ENCODE measurements at regions not wholly inside any gene's neighbourhood (a gene's known extent, or its start where the extent isn't known, plus 50 kb on each side); places are given as distances from the start of the nearest gene placed in this dataset.

DNA sequence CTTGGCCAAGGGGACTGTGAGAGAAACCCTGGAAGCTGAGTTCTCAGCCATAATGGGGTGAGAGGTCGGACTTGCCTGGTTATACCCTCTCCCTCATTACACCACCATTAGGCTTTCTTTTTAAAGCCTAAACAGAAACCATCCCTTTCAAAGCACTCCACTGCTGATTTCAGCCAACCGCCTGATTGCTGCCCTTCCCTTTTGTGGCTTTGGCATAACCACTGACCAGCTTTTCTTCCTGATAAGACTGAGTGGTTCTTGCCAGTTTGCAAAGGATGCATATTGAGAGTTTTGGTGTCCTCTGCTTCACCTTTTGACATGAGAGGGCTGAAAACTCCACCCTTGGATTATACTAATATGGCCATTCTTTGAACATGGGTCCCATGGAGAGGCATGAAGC lies 308.2 kb upstream of the GOT2 start:
- TF ChIP-seq FOXM1 (IDR thresholded peaks at IDR 0.05; ENCODE audit: borderline replicate concordance, low read depth) (no peak), CREB1 (IDR thresholded peaks at IDR 0.05; ENCODE audit: low read depth) (no peak), CEBPB (IDR thresholded peaks at IDR 0.05) (no peak), ZBTB7A (IDR thresholded peaks at IDR 0.05; ENCODE audit: low read depth) (no peak), TEAD4 (IDR thresholded peaks at IDR 0.05) (no peak), TCF12 (IDR thresholded peaks at IDR 0.05; ENCODE audit: low read depth) (no peak), YY1 (IDR thresholded peaks at IDR 0.05; ENCODE audit: low read depth) (no peak), EP300 (IDR thresholded peaks at IDR 0.05; ENCODE audit: borderline replicate concordance) (no peak), TAF1 (IDR thresholded peaks at IDR 0.05; ENCODE audit: low read depth) (no peak), EGR1 (IDR thresholded peaks at IDR 0.05) (no peak), NFIC (IDR thresholded peaks at IDR 0.05) (no peak), RAD21 (IDR thresholded peaks at IDR 0.05; ENCODE audit: low read depth) (no peak)
- TF ChIP-seq, protein P1, sequence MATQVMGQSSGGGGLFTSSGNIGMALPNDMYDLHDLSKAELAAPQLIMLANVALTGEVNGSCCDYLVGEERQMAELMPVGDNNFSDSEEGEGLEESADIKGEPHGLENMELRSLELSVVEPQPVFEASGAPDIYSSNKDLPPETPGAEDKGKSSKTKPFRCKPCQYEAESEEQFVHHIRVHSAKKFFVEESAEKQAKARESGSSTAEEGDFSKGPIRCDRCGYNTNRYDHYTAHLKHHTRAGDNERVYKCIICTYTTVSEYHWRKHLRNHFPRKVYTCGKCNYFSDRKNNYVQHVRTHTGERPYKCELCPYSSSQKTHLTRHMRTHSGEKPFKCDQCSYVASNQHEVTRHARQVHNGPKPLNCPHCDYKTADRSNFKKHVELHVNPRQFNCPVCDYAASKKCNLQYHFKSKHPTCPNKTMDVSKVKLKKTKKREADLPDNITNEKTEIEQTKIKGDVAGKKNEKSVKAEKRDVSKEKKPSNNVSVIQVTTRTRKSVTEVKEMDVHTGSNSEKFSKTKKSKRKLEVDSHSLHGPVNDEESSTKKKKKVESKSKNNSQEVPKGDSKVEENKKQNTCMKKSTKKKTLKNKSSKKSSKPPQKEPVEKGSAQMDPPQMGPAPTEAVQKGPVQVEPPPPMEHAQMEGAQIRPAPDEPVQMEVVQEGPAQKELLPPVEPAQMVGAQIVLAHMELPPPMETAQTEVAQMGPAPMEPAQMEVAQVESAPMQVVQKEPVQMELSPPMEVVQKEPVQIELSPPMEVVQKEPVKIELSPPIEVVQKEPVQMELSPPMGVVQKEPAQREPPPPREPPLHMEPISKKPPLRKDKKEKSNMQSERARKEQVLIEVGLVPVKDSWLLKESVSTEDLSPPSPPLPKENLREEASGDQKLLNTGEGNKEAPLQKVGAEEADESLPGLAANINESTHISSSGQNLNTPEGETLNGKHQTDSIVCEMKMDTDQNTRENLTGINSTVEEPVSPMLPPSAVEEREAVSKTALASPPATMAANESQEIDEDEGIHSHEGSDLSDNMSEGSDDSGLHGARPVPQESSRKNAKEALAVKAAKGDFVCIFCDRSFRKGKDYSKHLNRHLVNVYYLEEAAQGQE (IDR thresholded peaks at IDR 0.05; ENCODE audit: low read depth): no peak
- TF ChIP-seq, protein P2, sequence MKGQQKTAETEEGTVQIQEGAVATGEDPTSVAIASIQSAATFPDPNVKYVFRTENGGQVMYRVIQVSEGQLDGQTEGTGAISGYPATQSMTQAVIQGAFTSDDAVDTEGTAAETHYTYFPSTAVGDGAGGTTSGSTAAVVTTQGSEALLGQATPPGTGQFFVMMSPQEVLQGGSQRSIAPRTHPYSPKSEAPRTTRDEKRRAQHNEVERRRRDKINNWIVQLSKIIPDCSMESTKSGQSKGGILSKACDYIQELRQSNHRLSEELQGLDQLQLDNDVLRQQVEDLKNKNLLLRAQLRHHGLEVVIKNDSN (IDR thresholded peaks at IDR 0.05): no peak
- TF ChIP-seq, protein P3, sequence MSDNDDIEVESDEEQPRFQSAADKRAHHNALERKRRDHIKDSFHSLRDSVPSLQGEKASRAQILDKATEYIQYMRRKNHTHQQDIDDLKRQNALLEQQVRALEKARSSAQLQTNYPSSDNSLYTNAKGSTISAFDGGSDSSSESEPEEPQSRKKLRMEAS (IDR thresholded peaks at IDR 0.05): no peak

DNA sequence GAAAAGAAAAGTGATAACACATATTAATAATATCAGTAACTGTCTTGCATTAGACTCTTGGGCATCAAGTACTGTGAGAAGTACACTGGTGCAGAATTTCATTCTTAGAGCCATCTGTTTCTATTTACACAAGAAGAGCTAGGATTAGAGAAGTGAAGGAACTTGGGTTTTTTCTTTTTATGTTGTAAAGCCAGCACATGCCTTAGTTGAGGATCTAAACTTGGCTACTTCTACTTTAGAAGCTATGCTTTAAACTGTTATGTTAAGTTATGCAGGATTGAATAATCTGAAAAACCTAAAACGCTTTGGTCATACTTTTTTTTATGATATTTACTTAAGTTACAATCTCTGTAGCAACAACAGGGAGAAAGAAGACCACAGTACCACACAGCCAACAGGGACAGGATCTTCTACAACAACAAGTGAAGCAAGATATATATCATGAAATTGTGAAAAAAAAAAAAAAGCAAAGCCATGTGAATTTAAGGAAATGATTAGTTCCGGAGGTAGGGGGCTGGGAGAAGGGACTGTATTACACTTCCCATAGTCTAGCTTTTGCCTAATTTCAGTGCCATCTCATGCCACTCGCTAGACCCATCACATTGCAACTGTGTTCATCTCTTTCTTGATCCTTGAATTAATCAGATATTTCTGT lies 305.1 kb upstream of the GOT2 start:
- no peak for TF ChIP-seq TAF1 (IDR thresholded peaks at IDR 0.05; ENCODE audit: low read depth)
- TF ChIP-seq EGR1 (IDR thresholded peaks at IDR 0.05): no peak
- no peak for TF ChIP-seq TCF12 (IDR thresholded peaks at IDR 0.05; ENCODE audit: low read depth)
- TF ChIP-seq NFIC (IDR thresholded peaks at IDR 0.05): no peak
- TF ChIP-seq TEAD4 (IDR thresholded peaks at IDR 0.05): no peak
- no peak for TF ChIP-seq FOXM1 (IDR thresholded peaks at IDR 0.05; ENCODE audit: borderline replicate concordance, low read depth)
- no peak for TF ChIP-seq EP300 (IDR thresholded peaks at IDR 0.05; ENCODE audit: borderline replicate concordance)
- TF ChIP-seq, protein P2 (IDR thresholded peaks at IDR 0.05): no peak
- no peak for TF ChIP-seq ZBTB7A (IDR thresholded peaks at IDR 0.05; ENCODE audit: low read depth)
- TF ChIP-seq, protein P3 (IDR thresholded peaks at IDR 0.05): no peak
- TF ChIP-seq CEBPB (IDR thresholded peaks at IDR 0.05): no peak
- TF ChIP-seq, protein P1 (IDR thresholded peaks at IDR 0.05; ENCODE audit: low read depth): no peak
- TF ChIP-seq YY1 (IDR thresholded peaks at IDR 0.05; ENCODE audit: low read depth): no peak
- no peak for TF ChIP-seq RAD21 (IDR thresholded peaks at IDR 0.05; ENCODE audit: low read depth)
- no peak for TF ChIP-seq CREB1 (IDR thresholded peaks at IDR 0.05; ENCODE audit: low read depth)

DNA sequence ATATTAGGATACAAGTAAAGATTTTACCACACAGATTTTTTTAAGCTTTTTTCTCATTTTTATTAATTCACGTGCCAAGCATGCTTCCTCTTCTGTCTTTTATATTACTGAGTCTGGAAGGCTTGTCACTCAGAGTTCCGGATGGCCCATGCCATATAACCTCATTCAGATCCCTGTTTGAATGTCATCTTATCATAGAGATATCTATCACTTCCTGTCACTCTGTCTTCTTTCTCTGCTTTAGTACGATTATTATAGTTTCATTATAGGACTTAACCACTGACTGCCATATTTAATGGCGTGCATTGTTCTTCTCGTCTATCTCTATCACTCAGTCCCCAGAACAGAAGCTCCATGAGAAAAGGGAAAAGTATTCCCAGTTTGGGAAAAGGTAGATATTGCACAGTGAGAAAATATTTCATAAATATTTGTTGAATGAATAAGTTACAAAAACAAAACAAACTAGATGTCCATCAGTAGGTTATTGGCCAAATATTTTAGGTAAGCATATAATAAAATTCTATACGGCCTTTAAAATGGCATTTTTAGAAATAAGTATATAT lies 296.9 kb upstream of the GOT2 start:
- TF ChIP-seq, protein P3 (IDR thresholded peaks at IDR 0.05): no peak
- TF ChIP-seq CREB1 (IDR thresholded peaks at IDR 0.05; ENCODE audit: low read depth): no peak
- no peak for TF ChIP-seq TCF12 (IDR thresholded peaks at IDR 0.05; ENCODE audit: low read depth)
- no peak for TF ChIP-seq RAD21 (IDR thresholded peaks at IDR 0.05; ENCODE audit: low read depth)
- TF ChIP-seq EP300 (IDR thresholded peaks at IDR 0.05; ENCODE audit: borderline replicate concordance): no peak
- no peak for TF ChIP-seq YY1 (IDR thresholded peaks at IDR 0.05; ENCODE audit: low read depth)
- TF ChIP-seq, protein P1 (IDR thresholded peaks at IDR 0.05; ENCODE audit: low read depth): no peak
- TF ChIP-seq FOXM1 (IDR thresholded peaks at IDR 0.05; ENCODE audit: borderline replicate concordance, low read depth): no peak
- no peak for TF ChIP-seq CEBPB (IDR thresholded peaks at IDR 0.05)
- TF ChIP-seq NFIC (IDR thresholded peaks at IDR 0.05): no peak
- no peak for TF ChIP-seq TAF1 (IDR thresholded peaks at IDR 0.05; ENCODE audit: low read depth)
- TF ChIP-seq TEAD4 (IDR thresholded peaks at IDR 0.05): no peak
- no peak for TF ChIP-seq EGR1 (IDR thresholded peaks at IDR 0.05)
- no peak for TF ChIP-seq ZBTB7A (IDR thresholded peaks at IDR 0.05; ENCODE audit: low read depth)
- TF ChIP-seq, protein P2 (IDR thresholded peaks at IDR 0.05): no peak
